RWPE2 (cell line): ENCODE measurements at regions not wholly inside any gene's neighbourhood (a gene's known extent, or its start where the extent isn't known, plus 50 kb on each side); places are given as distances from the start of the nearest gene placed in this dataset.
A peak's percentile ranks its signal among the peaks of the same experiment; 100 is the strongest.

Experiments
- ATAC-seq: fragments of 200-7000 bp; cut with Tn5 transposase; 3 replicates; pipeline ENCODE4 v1.9.1; 2021; ENCODE audit warnings: low read depth
- DNase-seq: peaks from one replicate; pipeline ENCODE4 v3.0.0-alpha.2; 2020; ENCODE audit warnings: low spot score
- H3K27ac ChIP-seq: fragments of 450-650 bp; 2 replicates; pipeline ENCODE4 v1.5.1; 2017; ENCODE audit warnings: mild to moderate bottlenecking; ENCODE audit not compliant: poor library complexity, severe bottlenecking
- H3K27me3 ChIP-seq: fragments of 250-450 bp; sonication (Bioruptor Pico); 2 replicates; pipeline ENCODE4 v1.5.1; 2021; ENCODE audit warnings: mild to moderate bottlenecking, moderate library complexity; ENCODE audit not compliant: insufficient read depth, poor library complexity, severe bottlenecking
- H3K36me3 ChIP-seq: fragments of 250-450 bp; sonication (Bioruptor Pico); 2 replicates; pipeline ENCODE4 v1.5.1; 2020; ENCODE audit warnings: low read depth, mild to moderate bottlenecking, moderate library complexity
- H3K4me1 ChIP-seq: fragments of 250-450 bp; sonication (Bioruptor Pico); 2 replicates; pipeline ENCODE4 v1.5.1; 2021; ENCODE audit warnings: mild to moderate bottlenecking, moderate library complexity; ENCODE audit not compliant: insufficient read depth, poor library complexity, severe bottlenecking
- H3K4me3 ChIP-seq: fragments of 250-450 bp; sonication (Bioruptor Pico); 2 replicates; pipeline ENCODE4 v1.5.1; 2021; ENCODE audit warnings: mild to moderate bottlenecking, moderate library complexity; ENCODE audit not compliant: severe bottlenecking
- H3K9me3 ChIP-seq: fragments of 250-450 bp; sonication (Bioruptor Pico); 2 replicates; pipeline ENCODE4 v1.5.1; 2021; ENCODE audit warnings: mild to moderate bottlenecking, moderate library complexity; ENCODE audit not compliant: severe bottlenecking
- TF ChIP-seq, protein P1 (sequence below): fragments of 450-650 bp; IDR thresholded peaks from one replicate; pipeline ENCODE4 v1.5.1; 2017; ENCODE audit warnings: mild to moderate bottlenecking, moderate library complexity; ENCODE audit not compliant: poor library complexity, severe bottlenecking

DNA sequence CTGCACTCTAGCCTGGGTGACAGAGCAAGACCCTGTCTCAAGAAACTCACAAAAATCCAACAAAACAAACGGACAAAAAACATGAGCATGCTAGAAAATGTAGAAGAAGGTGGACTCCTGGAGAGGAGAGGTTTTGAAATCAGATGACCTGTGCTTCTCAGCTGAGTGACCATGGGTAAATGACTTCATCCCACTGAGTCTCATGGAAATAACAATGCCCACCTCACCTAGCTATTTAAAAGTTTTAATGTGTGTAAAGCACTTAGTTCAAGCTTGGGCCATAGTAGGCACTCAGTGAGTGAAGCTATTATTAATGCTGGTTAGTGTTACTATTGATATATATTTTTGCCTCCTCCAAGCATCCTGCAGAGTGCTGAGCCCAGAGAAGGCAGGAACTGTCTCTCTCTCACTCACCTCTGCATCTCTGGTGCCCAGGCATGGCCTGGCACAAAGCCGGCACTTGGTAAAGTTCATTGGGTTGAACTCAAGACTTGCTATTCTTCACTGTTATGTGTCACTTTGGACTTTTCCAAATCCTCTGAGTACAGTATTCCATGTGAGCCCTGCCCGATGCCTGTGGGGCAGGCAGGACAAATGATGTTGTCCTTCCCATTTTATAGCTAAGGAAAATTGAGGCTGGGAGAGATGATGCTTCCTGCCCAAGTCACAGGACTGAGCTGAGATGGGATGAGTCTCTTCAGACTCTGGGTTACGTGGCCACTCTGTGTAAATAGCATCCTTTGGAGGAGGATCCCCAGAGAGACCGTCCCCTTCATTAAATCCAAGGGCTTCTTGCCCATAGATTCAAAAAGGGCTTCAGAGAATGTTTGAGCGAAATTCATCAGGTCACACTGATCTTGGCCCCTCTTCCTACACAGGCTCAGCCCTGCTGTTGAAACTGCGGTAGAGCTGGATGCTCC is 81.4 kb upstream of the EMX2 start:
- no peaks in the 10 kb centered on the region for H3K27me3 ChIP-seq
- H3K9me3 ChIP-seq, result no peaks in the 10 kb centered on the region
- peaks cover 35% of the 10 kb centered on the region for H3K4me1 ChIP-seq
- H3K4me3 ChIP-seq, result no peak overlapping the region
- H3K36me3 ChIP-seq, result no peaks in the 10 kb centered on the region
- DNase-seq, result no peak
- H3K27ac ChIP-seq, result peak overlapping the region; percentile 61
- TF ChIP-seq, protein P1, sequence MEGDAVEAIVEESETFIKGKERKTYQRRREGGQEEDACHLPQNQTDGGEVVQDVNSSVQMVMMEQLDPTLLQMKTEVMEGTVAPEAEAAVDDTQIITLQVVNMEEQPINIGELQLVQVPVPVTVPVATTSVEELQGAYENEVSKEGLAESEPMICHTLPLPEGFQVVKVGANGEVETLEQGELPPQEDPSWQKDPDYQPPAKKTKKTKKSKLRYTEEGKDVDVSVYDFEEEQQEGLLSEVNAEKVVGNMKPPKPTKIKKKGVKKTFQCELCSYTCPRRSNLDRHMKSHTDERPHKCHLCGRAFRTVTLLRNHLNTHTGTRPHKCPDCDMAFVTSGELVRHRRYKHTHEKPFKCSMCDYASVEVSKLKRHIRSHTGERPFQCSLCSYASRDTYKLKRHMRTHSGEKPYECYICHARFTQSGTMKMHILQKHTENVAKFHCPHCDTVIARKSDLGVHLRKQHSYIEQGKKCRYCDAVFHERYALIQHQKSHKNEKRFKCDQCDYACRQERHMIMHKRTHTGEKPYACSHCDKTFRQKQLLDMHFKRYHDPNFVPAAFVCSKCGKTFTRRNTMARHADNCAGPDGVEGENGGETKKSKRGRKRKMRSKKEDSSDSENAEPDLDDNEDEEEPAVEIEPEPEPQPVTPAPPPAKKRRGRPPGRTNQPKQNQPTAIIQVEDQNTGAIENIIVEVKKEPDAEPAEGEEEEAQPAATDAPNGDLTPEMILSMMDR, result no peak
- ATAC-seq, result peak; percentile 3; the same call in 1 of the 3 replicates

DNA sequence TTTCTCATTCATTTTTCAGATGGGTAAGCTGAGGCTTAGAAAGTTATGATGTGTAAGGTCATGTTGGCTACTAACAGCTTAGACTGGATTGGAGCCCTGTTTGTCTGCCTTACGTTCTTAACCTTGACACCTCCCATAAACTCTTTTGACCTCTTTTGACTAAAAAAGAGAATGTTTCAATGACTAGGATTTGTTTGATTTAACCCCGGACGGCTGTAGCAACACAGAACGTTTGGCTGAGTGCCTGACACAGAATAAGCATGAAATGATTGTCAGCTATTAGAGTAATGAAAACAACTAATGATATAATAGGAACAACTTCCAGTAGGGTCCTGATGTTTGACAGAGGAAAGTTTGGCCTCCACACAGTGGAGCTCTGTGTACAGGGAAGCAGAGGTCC is 83.3 kb upstream of the PDZD8 start:
- Histone ChIP-seq H3K4me3 (no peak overlapping the region), H3K36me3 (no peaks in the 10 kb centered on the region), H3K4me1 (peaks cover 39% of the 10 kb centered on the region), H3K27me3 (no peaks in the 10 kb centered on the region), H3K27ac (no peak overlapping the region), H3K9me3 (no peaks in the 10 kb centered on the region)
- TF ChIP-seq, protein P1, result no peak
- DNase-seq, result no peak
- ATAC-seq, result no peak

GRCh38 chr10:117457932-117458331 is 82.7 kb upstream of the PDZD8 start:
- Histone ChIP-seq H3K27ac (no peak overlapping the region), H3K9me3 (peaks cover 2% of the 10 kb centered on the region), H3K36me3 (no peaks in the 10 kb centered on the region), H3K27me3 (no peaks in the 10 kb centered on the region), H3K4me1 (peaks cover 39% of the 10 kb centered on the region), H3K4me3 (no peak overlapping the region)
- TF ChIP-seq, protein P1, result no peak
- DNase-seq (no peak), ATAC-seq (no peak)

GRCh38 chr10:117457071-117457810 is 82.0 kb upstream of the PDZD8 start:
- DNase-seq (no peak), ATAC-seq (no peak)
- H3K27ac ChIP-seq, result peak overlapping the region; percentile 47
- TF ChIP-seq, protein P1, result no peak
- H3K9me3 ChIP-seq, result peaks cover 2% of the 10 kb centered on the region
- no peaks in the 10 kb centered on the region for H3K27me3 ChIP-seq
- H3K4me3 ChIP-seq, result no peak overlapping the region
- H3K36me3 ChIP-seq, result no peaks in the 10 kb centered on the region
- H3K4me1 ChIP-seq, result peaks cover 34% of the 10 kb centered on the region
